PC-3 (cell line): ENCODE measurements at regions not wholly inside any gene's neighbourhood (a gene's known extent, or its start where the extent isn't known, plus 50 kb on each side); places are given as distances from the start of the nearest gene placed in this dataset.
A peak's percentile ranks its signal among the peaks of the same experiment; 100 is the strongest.
"Not testable (repeated sequence)": the region's sequence is repeated elsewhere in the genome, so short reads cannot be mapped to it uniquely, and the experiment has no call there.

ENCODE experiments used
- ATAC-seq: fragments of 200-7000 bp; cut with Tn5 transposase; 2 replicates; pipeline ENCODE4 v1.9.1; 2020; ENCODE audit warnings: mild to moderate bottlenecking, moderate library complexity
- BruUV-seq: library from RNA; stranded (reverse); fragments of 400-500 nt; replicated peaks from 2 replicates; lab custom pipeline; 2021; lab: Mats Ljungman, UMichigan
- CTCF ChIA-PET: fragments of 300-600 bp; sonication (Branson Sonifier 250); formaldehyde crosslinking; loops from one replicate; lab custom pipeline; 2022; ENCODE audit warnings: antibody characterized with exemption; lab: Charles Lee
- POLR2A ChIA-PET: fragments of 300-600 bp; sonication (Branson Sonifier 250); formaldehyde crosslinking; loops from one replicate; lab custom pipeline; 2022; ENCODE audit warnings: antibody characterized with exemption; ENCODE audit not compliant: unreplicated experiment; lab: Charles Lee
- DNase-seq: peaks from one replicate; pipeline ENCODE4 v3.0.0-alpha.2; 2015
- H2AFZ ChIP-seq: fragments of 300-600 bp; sonication (generic); 2 replicates; pipeline ENCODE4 v1.6.0; 2016; ENCODE audit warnings: antibody characterized with exemption, low read length
- H3F3A ChIP-seq: fragments of 300-600 bp; sonication (generic); one replicate; pipeline ENCODE4 v1.6.0; 2017; ENCODE audit warnings: antibody characterized with exemption, low read length, control low read depth, mild to moderate bottlenecking; ENCODE audit not compliant: unreplicated experiment
- H3K27ac ChIP-seq: fragments of 300-600 bp; sonication (generic); 2 replicates; pipeline ENCODE4 v1.5.1; 2016; ENCODE audit warnings: mild to moderate bottlenecking, low read length
- H3K27me3 ChIP-seq: fragments of 300-600 bp; sonication (generic); 2 replicates; pipeline ENCODE4 v1.6.1; 2016; ENCODE audit warnings: low read length, mixed read lengths
- H3K36me3 ChIP-seq: fragments of 300-600 bp; sonication (generic); 2 replicates; pipeline ENCODE4 v1.6.1; 2016; ENCODE audit warnings: low read depth, mixed run types, low read length, mixed read lengths
- H3K4me1 ChIP-seq: fragments of 300-600 bp; sonication (generic); 2 replicates; pipeline ENCODE4 v1.5.1; 2016; ENCODE audit warnings: low read length; ENCODE audit not compliant: insufficient read depth
- H3K4me2 ChIP-seq: fragments of 300-600 bp; sonication (generic); 2 replicates; pipeline ENCODE4 v1.6.0; 2016; ENCODE audit warnings: low read length
- H3K4me3 ChIP-seq: fragments of 300-600 bp; sonication (generic); 2 replicates; pipeline ENCODE4 v1.5.1; 2016; ENCODE audit warnings: mild to moderate bottlenecking, low read length, mixed read lengths
- H3K79me2 ChIP-seq: fragments of 300-600 bp; sonication (generic); 2 replicates; pipeline ENCODE4 v1.6.1; 2017; ENCODE audit warnings: low read length, mixed read lengths
- H3K9ac ChIP-seq: fragments of 300-600 bp; sonication (generic); 2 replicates; pipeline ENCODE4 v1.6.0; 2016; ENCODE audit warnings: mild to moderate bottlenecking, low read length
- H3K9me2 ChIP-seq: fragments of 300-600 bp; sonication (generic); replicated peaks from 2 replicates; pipeline ENCODE4 v1.6.1; 2016; ENCODE audit warnings: mixed run types, low read length, mixed read lengths
- H3K9me3 ChIP-seq: fragments of 300-600 bp; sonication (generic); 2 replicates; pipeline ENCODE4 v1.6.1; 2016; ENCODE audit warnings: low read length, mixed read lengths
- H4K20me1 ChIP-seq: fragments of 300-600 bp; sonication (generic); 2 replicates; pipeline ENCODE4 v1.6.1; 2016; ENCODE audit warnings: low read length, mixed read lengths
- EZH2 ChIP-seq: fragments of 300-600 bp; sonication (generic); IDR thresholded peaks from one replicate; pipeline ENCODE4 v1.6.1; 2017; ENCODE audit warnings: antibody characterized with exemption, mild to moderate bottlenecking, low read length; ENCODE audit not compliant: unreplicated experiment
- EZH2phosphoT487 ChIP-seq: fragments of 300-600 bp; sonication (generic); IDR thresholded peaks from 2 replicates; pipeline ENCODE4 v1.6.1; 2018; ENCODE audit warnings: mild to moderate bottlenecking, antibody characterized with exemption, low read length, borderline replicate concordance
- intact Hi-C: fragments of 100-400 bp; cut with micrococcal nuclease; formaldehyde crosslinking; loops from 2 replicates; pipeline ENCODE4 v1.9.0; 2023
- TF ChIP-seq, protein P1 (sequence below): fragments of 300-600 bp; sonication (generic); conservative IDR thresholded peaks from 2 replicates; pipeline ENCODE4 v1.5.1; 2017; ENCODE audit warnings: antibody characterized with exemption, low read depth, mild to moderate bottlenecking, low read length

DNA sequence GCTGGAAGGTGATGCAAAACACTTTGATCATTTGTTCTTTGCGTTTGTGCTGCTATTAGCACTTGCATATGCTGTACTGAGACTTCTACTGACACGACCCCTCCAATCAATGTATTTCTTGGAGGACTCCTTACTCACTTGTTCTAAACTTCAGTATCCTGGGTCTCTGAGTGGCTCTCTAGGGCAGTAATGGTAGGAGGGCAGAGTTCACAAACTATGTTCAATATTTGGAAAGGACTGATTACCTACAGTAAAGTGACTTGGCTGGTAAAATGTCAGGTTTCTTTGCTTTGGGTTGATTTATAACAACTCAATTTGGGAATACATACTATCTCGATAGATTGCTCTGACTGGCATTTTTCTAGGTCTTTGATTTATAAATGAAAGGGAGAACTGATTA is 93.7 kb downstream of the TRIM43 start:
- DNase-seq, result no peak
- CTCF ChIA-PET, result no interaction called here
- TF ChIP-seq EZH2, result no peak
- TF ChIP-seq, protein P1, sequence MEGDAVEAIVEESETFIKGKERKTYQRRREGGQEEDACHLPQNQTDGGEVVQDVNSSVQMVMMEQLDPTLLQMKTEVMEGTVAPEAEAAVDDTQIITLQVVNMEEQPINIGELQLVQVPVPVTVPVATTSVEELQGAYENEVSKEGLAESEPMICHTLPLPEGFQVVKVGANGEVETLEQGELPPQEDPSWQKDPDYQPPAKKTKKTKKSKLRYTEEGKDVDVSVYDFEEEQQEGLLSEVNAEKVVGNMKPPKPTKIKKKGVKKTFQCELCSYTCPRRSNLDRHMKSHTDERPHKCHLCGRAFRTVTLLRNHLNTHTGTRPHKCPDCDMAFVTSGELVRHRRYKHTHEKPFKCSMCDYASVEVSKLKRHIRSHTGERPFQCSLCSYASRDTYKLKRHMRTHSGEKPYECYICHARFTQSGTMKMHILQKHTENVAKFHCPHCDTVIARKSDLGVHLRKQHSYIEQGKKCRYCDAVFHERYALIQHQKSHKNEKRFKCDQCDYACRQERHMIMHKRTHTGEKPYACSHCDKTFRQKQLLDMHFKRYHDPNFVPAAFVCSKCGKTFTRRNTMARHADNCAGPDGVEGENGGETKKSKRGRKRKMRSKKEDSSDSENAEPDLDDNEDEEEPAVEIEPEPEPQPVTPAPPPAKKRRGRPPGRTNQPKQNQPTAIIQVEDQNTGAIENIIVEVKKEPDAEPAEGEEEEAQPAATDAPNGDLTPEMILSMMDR, result no peak
- TF ChIP-seq EZH2phosphoT487, result no peak

DNA sequence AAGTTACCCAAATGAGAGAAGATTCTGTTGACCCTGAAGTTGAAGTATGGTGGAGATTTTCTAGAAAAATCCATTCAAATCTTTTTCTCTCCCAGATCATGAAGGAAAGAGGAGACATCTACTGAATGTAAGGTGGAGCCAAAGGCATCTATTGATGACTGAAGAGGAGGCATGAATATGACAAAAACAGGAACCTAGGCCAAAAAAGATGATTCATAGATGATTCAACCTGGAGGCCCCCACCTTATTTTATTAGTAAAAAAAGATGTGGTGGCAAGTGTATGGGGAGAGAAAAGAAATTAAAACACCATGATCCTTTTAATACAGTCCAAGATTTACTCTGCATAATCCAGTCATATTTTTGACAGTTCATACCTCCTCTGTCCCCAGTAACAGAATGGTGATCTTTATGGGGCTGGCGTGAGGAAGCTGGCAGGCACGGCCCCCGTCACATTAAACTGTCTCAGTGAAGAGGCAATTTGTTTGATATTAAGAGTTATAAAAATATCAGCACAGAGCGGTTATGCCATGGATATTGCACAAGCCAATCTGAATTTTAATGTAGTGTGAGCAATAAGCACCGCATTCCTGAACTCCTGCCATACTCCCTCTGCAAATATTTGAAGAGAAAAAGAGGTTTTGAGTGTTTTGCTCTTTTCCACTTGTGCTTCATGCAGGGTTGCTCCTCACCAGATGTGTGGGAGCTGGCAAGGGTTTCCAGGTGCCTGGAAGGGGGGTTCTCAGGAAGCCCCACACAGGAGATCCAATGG is 94.4 kb downstream of the TRIM43 start:
- H3K9me2 ChIP-seq, H2AFZ ChIP-seq, BruUV-seq, H4K20me1 ChIP-seq, H3K9me3 ChIP-seq, H3K36me3 ChIP-seq, H3K79me2 ChIP-seq, H3K27me3 ChIP-seq, CTCF ChIA-PET, H3K9ac ChIP-seq, H3F3A ChIP-seq: not testable (repeated sequence)
- Histone ChIP-seq H3K4me1 (peaks cover 46% of the 10 kb centered on the region), H3K27ac (peak overlapping the region; percentile 85), H3K4me3 (peak overlapping the region; percentile 24; the same call in 1 of the 2 replicates), H3K4me2 (peak overlapping the region; percentile 69)
- ATAC-seq (peak; percentile 63), DNase-seq (peak; percentile 95)
- intact Hi-C loops, result loop anchor here (1.0 kb wide), 1 partner anchor 42 kb away; no protein-coding TSS in a partner anchor
- POLR2A ChIA-PET, result interaction anchor here (0.7 kb wide), 1 partner anchor 979 kb away, joined by 3 read pairs; no protein-coding TSS in a partner anchor

More for the DNA sequence above, 93.7 kb downstream of the TRIM43 start:
- peak overlapping the region; percentile 85 for H3K27ac ChIP-seq
- H3K4me3 ChIP-seq, result peak overlapping the region; percentile 11; the same call in 1 of the 2 replicates
- H4K20me1 ChIP-seq, result no peaks in the 10 kb centered on the region
- H3K4me2 ChIP-seq, result peak overlapping the region; percentile 69
- H3F3A ChIP-seq, result no peaks in the 10 kb centered on the region
- POLR2A ChIA-PET, result no interaction called here
- no peaks in the 10 kb centered on the region for H3K9me2 ChIP-seq
- ATAC-seq, result no peak
- H3K4me1 ChIP-seq, result peaks cover 46% of the 10 kb centered on the region
- no peak overlapping the region for H3K9ac ChIP-seq
- H3K79me2 ChIP-seq, result no peaks in the 10 kb centered on the region
- no peaks in the 10 kb centered on the region for H3K36me3 ChIP-seq
- no peak overlapping the region for H2AFZ ChIP-seq
- BruUV-seq, result no TSS peak
- H3K27me3 ChIP-seq, result no peaks in the 10 kb centered on the region
- H3K9me3 ChIP-seq, result no peaks in the 10 kb centered on the region
- intact Hi-C loops, result no loop called here

DNA sequence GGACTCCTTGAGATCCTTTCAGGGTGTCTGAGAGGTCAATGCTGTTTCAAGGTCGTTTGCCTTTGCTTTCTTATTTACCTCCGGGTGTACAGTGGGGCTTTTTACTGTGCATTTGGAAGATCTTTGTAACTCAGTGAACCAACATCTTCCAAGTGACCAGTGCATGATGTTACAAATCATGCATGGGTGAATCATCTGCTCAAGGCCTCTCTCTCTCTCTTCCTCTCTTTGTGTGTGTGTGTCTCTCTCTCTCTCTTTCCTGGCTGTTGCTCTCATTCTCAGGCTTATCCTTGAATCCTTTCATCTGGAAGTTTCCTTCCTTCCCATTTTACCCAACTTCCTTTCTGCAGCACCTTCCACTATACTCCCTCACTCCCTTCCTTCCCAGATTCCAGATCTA is 96.1 kb downstream of the TRIM43 start:
- BruUV-seq, CTCF ChIA-PET, POLR2A ChIA-PET, H3K4me3 ChIP-seq, H3K27ac ChIP-seq, intact Hi-C loops, H3K9ac ChIP-seq, H3K79me2 ChIP-seq, H4K20me1 ChIP-seq, H3K27me3 ChIP-seq, H2AFZ ChIP-seq, H3K4me2 ChIP-seq, H3K36me3 ChIP-seq, H3K9me2 ChIP-seq, H3K9me3 ChIP-seq, H3F3A ChIP-seq: not testable (repeated sequence)
- peaks cover 40% of the 10 kb centered on the region for H3K4me1 ChIP-seq
- ATAC-seq (0 out of 2 replicates have a peak, but pooled peaks have one; percentile 4), DNase-seq (peak; percentile 39)

DNA sequence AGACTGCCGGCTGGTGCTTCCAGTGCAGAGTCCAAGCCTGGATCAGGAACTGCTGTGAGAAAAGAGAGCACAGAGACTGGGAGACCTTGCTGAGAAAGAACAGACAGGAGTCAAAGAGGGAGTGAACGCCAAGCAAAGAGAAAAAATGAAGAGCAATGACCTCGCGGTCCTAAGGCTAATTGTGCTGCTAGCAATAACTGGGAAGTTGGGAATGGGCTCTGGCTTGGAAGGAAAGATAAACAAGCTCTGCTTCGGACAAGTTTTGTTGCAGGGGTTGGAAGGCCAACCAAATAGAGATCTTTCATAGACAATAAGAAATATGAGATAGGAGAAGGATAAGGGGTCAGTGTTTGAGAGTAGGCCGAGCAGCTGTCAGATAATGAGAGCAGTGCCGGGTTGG is 99.4 kb downstream of the TRIM43 start:
- H3K9me2 ChIP-seq, intact Hi-C loops, H3K36me3 ChIP-seq, CTCF ChIA-PET, DNase-seq, H3K79me2 ChIP-seq, H3K27me3 ChIP-seq, H3K9ac ChIP-seq, H4K20me1 ChIP-seq, H2AFZ ChIP-seq, H3K27ac ChIP-seq, ATAC-seq, H3F3A ChIP-seq, BruUV-seq, H3K4me3 ChIP-seq, H3K9me3 ChIP-seq, H3K4me2 ChIP-seq, POLR2A ChIA-PET: not testable (repeated sequence)
- peaks cover 22% of the 10 kb centered on the region for H3K4me1 ChIP-seq

DNA sequence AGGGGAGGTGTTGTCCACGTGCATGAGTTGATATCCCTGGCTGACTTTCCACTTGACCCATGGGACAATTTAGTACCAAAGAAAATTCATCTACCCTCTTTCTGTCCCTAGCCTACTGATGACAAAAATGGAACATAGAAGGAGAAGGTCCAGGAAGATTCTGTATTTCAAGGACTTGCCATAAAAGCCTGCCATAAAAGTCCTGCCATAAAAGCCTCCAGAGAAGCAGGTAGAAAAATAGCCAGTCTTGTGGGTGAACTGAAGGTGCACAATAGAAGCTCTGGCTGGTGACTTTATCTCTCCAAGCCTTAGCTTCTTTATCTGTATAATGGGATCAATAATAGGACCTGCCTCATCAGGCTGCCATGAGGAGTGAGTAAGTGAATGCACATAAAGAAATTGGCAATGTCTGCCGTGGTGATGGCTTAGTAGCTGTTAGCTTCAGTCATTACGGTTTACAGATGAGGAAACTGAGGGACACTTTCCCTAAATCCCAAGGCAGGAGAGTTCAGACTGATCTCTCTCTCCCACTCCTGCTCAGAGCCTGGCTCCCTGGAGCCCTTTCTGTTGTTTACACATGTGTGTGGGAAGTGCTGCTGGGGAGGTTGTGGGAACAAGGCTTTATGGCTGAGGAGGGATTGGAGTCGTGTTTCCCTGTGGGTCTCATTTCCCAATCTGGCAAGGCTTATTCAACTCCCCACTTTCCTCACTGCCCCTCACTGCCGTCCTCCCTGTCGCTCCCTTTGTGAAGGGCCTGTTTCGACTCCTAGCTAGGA is 101.5 kb downstream of the TRIM43 start:
- H3K9me2 ChIP-seq, H3K27ac ChIP-seq, CTCF ChIA-PET, BruUV-seq, H3F3A ChIP-seq, H3K36me3 ChIP-seq, H4K20me1 ChIP-seq, POLR2A ChIA-PET, H3K79me2 ChIP-seq, H2AFZ ChIP-seq, DNase-seq, H3K4me3 ChIP-seq, H3K9me3 ChIP-seq, ATAC-seq, H3K4me1 ChIP-seq, H3K4me2 ChIP-seq, H3K27me3 ChIP-seq, intact Hi-C loops, H3K9ac ChIP-seq: not testable (repeated sequence)
